Body of pancreas (tissue), 4 donors: ENCODE measurements at regions not wholly inside any gene's neighbourhood (a gene's known extent, or its start where the extent isn't known, plus 50 kb on each side); places are given as distances from the start of the nearest gene placed in this dataset.

Source experiments
- ATAC-seq: fragments of 150-250 bp; one replicate; pipeline ENCODE4 v1.9.1; 2016
- DNase-seq, 4 donors: peaks; one replicate each; pipeline ENCODE4 v3.0.0-alpha.2; 2019
- H3K27ac ChIP-seq, 4 donors: fragments of 200-600 bp; sonication (generic); 1 replicate in 3 of 4; 2 replicates in 1 of 4; pipeline versions ENCODE4 v1.5.1 to v1.6.1; 2016 to 2019; ENCODE audit warnings: mild to moderate bottlenecking in 1 of 4, mixed read lengths in 1 of 4, moderate library complexity in 1 of 4
- H3K27me3 ChIP-seq, 2 donors: fragments of 200-600 bp; sonication (generic); one replicate each; pipeline ENCODE4 v1.6.0; 2016; ENCODE audit warnings: mild to moderate bottlenecking in 1 of 2
- H3K36me3 ChIP-seq, 2 donors: fragments of 200-600 bp; sonication (generic); replicated peaks in 1 of 2; 2 replicates each; pipeline ENCODE4 v1.5.1; 2016; ENCODE audit warnings: low read depth in 2 of 2; ENCODE audit not compliant: insufficient read depth in 1 of 2
- H3K4me1 ChIP-seq: fragments of 200-600 bp; sonication (generic); one replicate; pipeline ENCODE4 v1.6.0; 2016
- H3K4me3 ChIP-seq, 2 donors: fragments of 200-600 bp; sonication (generic); 1 replicate in 1 of 2; 2 replicates in 1 of 2; pipeline ENCODE4 v1.5.1; 2016 to 2019
- H3K9me3 ChIP-seq, 3 donors: fragments of 200-600 bp; sonication (generic); 1 replicate in 2 of 3; 2 replicates in 1 of 3; pipeline ENCODE4 v1.5.1; 2016
- POLR2A ChIP-seq, 3 donors: fragments of 450-650 bp; IDR thresholded peaks; one replicate each; pipeline ENCODE4 v1.6.1; 2016; ENCODE audit warnings: antibody characterized with exemption in 3 of 3, mild to moderate bottlenecking in 2 of 3
- WGBS, 2 donors: methylation state at CpG; one replicate each; pipeline ENCODE4 v1.1.5; 2017; 5-methylcytosine and 5-hydroxymethylcytosine counted together
- intact Hi-C: fragments of 100-400 bp; cut with DNase I; formaldehyde crosslinking; loops from one replicate; pipeline ENCODE4 v1.15.1; 2023
- TF ChIP-seq, protein P1 (sequence below), 7 experiments: fragments of 450-650 bp in 4 of 7; fragments of 200-600 bp in 3 of 7; sonication (generic) in 3 of 7; IDR thresholded peaks; one replicate each; pipeline ENCODE4 v1.5.1; 2016 to 2019; ENCODE audit warnings: antibody characterized with exemption in 7 of 7

DNA sequence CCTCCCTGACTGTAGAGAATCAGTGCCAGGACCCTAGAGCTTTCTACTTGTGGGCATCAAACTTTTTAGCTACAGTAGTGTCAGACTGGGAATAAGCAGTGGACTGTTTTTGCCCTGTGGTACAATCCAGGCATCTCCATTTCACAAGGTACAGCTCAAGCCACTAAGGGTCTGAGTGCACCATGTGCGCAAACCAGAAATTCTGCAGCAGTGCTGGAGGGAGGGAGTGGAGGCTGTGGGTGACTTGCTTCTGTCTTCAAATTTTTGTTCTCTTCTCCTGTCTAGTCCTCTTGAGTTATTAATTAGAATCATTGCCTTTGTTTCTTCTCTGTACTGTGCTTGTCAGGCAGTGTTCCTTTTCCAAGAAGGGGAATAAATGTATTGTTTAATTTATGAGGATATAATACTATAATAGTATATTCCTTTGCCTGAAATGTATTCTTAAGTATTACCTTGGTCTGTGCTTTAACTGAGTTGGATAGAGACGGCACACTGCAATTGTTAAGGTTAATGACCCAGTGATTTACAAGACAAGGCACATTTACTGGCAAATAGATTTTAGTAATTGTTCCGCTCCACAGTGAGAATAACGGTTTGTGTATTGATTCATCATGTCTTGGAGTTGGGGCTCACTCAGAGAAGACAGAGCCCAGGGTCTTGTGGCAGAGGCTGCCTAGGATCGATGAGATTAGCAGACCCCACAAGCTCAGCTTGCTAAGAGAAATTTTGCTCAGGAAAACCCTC lies 390.6 kb upstream of the CFAP20DC start:
- Histone ChIP-seq H3K27ac (no peak overlapping the region), H3K9me3 (no peaks in the 10 kb centered on the region), H3K27me3 (no peaks in the 10 kb centered on the region), H3K4me1 (peaks cover 6% of the 10 kb centered on the region), H3K4me3 (no peak overlapping the region), H3K36me3 (no peaks in the 10 kb centered on the region)
- intact Hi-C loops: no loop called here
- no peak for TF ChIP-seq POLR2A (IDR thresholded peaks at IDR 0.05)
- TF ChIP-seq, protein P1, sequence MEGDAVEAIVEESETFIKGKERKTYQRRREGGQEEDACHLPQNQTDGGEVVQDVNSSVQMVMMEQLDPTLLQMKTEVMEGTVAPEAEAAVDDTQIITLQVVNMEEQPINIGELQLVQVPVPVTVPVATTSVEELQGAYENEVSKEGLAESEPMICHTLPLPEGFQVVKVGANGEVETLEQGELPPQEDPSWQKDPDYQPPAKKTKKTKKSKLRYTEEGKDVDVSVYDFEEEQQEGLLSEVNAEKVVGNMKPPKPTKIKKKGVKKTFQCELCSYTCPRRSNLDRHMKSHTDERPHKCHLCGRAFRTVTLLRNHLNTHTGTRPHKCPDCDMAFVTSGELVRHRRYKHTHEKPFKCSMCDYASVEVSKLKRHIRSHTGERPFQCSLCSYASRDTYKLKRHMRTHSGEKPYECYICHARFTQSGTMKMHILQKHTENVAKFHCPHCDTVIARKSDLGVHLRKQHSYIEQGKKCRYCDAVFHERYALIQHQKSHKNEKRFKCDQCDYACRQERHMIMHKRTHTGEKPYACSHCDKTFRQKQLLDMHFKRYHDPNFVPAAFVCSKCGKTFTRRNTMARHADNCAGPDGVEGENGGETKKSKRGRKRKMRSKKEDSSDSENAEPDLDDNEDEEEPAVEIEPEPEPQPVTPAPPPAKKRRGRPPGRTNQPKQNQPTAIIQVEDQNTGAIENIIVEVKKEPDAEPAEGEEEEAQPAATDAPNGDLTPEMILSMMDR (IDR thresholded peaks at IDR 0.05): no peak
- WGBS, 2 donors: 61 to 68% methylated on average over 5 of the region's 5 CpGs
- ATAC-seq (no peak), DNase-seq (no peak)

DNA sequence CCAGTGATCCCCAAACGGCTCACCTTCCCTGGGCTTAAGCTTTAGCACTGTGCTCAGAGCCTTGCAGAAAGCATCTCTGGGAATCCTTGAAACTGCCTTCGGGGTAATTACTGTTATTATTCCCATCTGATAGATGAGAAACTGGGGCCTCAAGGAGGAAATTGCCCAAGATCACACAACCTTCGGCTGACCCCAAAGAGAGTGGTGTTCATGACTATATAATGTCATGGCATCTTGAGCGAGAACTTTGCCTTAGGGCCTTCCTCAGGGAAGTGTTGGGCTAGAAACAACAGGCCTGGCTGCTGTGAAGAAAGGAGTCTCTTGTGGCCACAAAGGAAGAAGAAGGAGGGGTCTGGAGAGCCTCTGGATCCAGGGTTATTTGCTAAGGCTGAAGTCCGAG lies 388.7 kb upstream of the CFAP20DC start:
- H3K9me3 ChIP-seq: no peaks in the 10 kb centered on the region
- no peaks in the 10 kb centered on the region for H3K27me3 ChIP-seq
- peaks cover 6% of the 10 kb centered on the region for H3K4me1 ChIP-seq
- H3K4me3 ChIP-seq: no peak overlapping the region
- intact Hi-C loops: no loop called here
- TF ChIP-seq POLR2A (IDR thresholded peaks at IDR 0.05): no peak
- TF ChIP-seq, protein P1 (IDR thresholded peaks at IDR 0.05): no peak
- no peaks in the 10 kb centered on the region for H3K36me3 ChIP-seq
- WGBS, 2 donors: 79 to 90% methylated on average over 5 of the region's 5 CpGs
- ATAC-seq (no peak), DNase-seq (no peak)
- no peak overlapping the region for H3K27ac ChIP-seq

DNA sequence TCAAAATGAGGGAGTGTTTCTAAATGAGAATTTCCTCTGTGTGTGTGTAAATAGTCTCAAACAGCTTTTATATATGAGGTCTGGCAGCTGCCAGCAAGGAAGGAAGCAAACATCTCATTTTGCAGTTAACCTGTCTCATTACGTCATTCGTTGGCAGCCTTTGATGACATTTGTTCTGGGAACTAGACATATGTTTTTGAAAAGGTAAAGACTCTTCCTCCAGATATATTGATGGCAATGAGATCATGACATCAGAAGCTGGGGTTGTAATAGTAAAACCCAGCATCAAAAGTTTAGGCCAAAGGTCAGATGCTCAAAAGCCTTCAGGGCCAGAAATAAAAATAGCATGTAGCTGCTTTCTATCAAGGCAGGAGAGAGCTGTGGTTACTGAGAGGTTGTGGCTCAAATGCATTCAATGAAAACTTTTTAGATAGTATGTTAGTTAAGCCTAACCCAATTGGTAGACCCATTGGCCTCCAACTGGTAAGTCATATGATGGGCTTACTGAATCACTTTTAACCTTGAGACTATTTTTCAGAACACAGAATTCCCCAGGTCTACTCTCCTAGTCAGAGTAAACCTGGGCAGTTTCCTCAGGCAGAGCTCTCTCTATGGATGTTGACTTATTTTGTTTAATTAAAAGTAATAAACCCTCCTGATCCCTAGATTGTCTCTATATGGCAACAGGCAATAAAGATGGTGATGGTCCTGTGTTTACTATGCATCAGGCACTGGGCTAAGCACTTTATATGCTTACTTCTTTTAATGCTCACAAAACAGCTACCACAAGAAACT lies 386.5 kb upstream of the CFAP20DC start:
- H3K36me3 ChIP-seq: no peaks in the 10 kb centered on the region
- TF ChIP-seq, protein P1 (IDR thresholded peaks at IDR 0.05): no peak
- no peak for TF ChIP-seq POLR2A (IDR thresholded peaks at IDR 0.05)
- no peaks in the 10 kb centered on the region for H3K27me3 ChIP-seq
- intact Hi-C loops: no loop called here
- no peak overlapping the region for H3K4me3 ChIP-seq
- H3K4me1 ChIP-seq: peaks cover 6% of the 10 kb centered on the region
- no peaks in the 10 kb centered on the region for H3K9me3 ChIP-seq
- DNase-seq (peak in 3 of 4 donors; percentile 8 to 37 (median 31)), ATAC-seq (peak; percentile 55)
- 23 to 29% methylated on average over 2 of the region's 2 CpGs for WGBS, 2 donors
- H3K27ac ChIP-seq: no peak overlapping the region

DNA sequence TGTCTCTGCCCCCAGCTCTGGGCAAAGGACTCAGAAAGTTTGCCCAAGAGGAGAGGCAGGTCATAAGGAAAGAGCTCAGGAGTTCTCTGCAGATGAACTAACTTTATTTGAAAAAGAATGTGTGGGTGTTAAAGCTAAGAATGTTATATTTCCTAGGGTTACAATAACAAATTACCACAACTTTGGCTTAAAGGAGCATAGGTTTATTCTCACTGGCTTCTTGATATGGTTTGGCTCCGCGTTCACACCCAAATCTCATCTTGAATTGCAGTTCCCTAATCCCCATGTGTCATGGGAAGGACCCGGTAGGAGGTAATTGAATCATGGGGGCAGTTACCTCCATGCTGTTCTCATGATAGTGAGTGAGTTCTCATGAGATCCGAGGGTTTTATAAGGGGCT lies 383.7 kb upstream of the CFAP20DC start:
- H3K27ac ChIP-seq: no peak overlapping the region
- no peak for TF ChIP-seq POLR2A (IDR thresholded peaks at IDR 0.05)
- TF ChIP-seq, protein P1 (IDR thresholded peaks at IDR 0.05): no peak
- ATAC-seq: no peak
- H3K9me3 ChIP-seq: no peaks in the 10 kb centered on the region
- WGBS, 2 donors: 76 to 85% methylated on average over 4 of the region's 4 CpGs
- H3K27me3 ChIP-seq: no peaks in the 10 kb centered on the region
- peaks cover 6% of the 10 kb centered on the region for H3K4me1 ChIP-seq
- DNase-seq: no peak
- intact Hi-C loops: no loop called here
- H3K36me3 ChIP-seq: no peaks in the 10 kb centered on the region
- no peak overlapping the region for H3K4me3 ChIP-seq
